HG03196 (cell line): ENCODE measurements at regions not wholly inside any gene's neighbourhood (a gene's known extent, or its start where the extent isn't known, plus 50 kb on each side); places are given as distances from the start of the nearest gene placed in this dataset.

Source experiments
- ATAC-seq: cut with Tn5 transposase; IDR thresholded peaks from one replicate; pipeline ENCODE4 v1.9.1; 2021; ENCODE audit not compliant: unreplicated experiment

- ATAC-seq: no peak
Measured at GRCh38 chr6:148652205-148652604, 94.6 kb upstream of the UST start.

GRCh38 chr6:148653138-148653776 lies 93.6 kb upstream of the UST start:
- no peak for ATAC-seq

- ATAC-seq: no peak
Measured at GRCh38 chr6:148657048-148657447, 89.8 kb upstream of the UST start.

- ATAC-seq: no peak
Measured at GRCh38 chr6:148658681-148659430, 88.0 kb upstream of the UST start.

- ATAC-seq: no peak
Measured at GRCh38 chr6:148667395-148667794, 79.4 kb upstream of the UST start.

- no peak for ATAC-seq
Measured at GRCh38 chr6:148671085-148671484, 75.7 kb upstream of the UST start.

GRCh38 chr6:148671952-148672351 lies 74.9 kb upstream of the UST start:
- no peak for ATAC-seq

- no peak for ATAC-seq
Measured at GRCh38 chr6:148674306-148674705, 72.5 kb upstream of the UST start.

- ATAC-seq: peak; percentile 77
Measured at GRCh38 chr6:148677594-148678476, 69.0 kb upstream of the UST start.

GRCh38 chr6:148678682-148679081 lies 68.1 kb upstream of the UST start:
- ATAC-seq: no peak

- no peak for ATAC-seq
Measured at GRCh38 chr6:148681666-148682065, 65.2 kb upstream of the UST start.

GRCh38 chr6:148682252-148682651 lies 64.6 kb upstream of the UST start:
- no peak for ATAC-seq

- ATAC-seq: no peak
Measured at GRCh38 chr6:148682990-148683389, 63.8 kb upstream of the UST start.

GRCh38 chr6:148689168-148689567 lies 57.7 kb upstream of the UST start:
- ATAC-seq: no peak

- ATAC-seq: no peak
Measured at GRCh38 chr6:148693882-148694484, 52.8 kb upstream of the UST start.
